AG04450 (cell line): ENCODE measurements at regions not wholly inside any gene's neighbourhood (a gene's known extent, or its start where the extent isn't known, plus 50 kb on each side); places are given as distances from the start of the nearest gene placed in this dataset.

Source experiments
- CTCF ChIA-PET: fragments of 300-600, 350-600 bp; formaldehyde crosslinking; extraction: SDS; loops from one replicate; lab custom pipeline; 2022; ENCODE audit warnings: antibody characterized with exemption, inconsistent platforms; lab: Charles Lee
- POLR2A ChIA-PET: fragments of 350-600 bp; formaldehyde crosslinking; extraction: SDS; loops from one replicate; lab custom pipeline; 2021; ENCODE audit warnings: antibody characterized with exemption, inconsistent platforms; lab: Yijun Ruan, JAX
- DNase-seq: peaks from one replicate; pipeline ENCODE4 v3.0.0-alpha.2; 2011; ENCODE audit warnings: low read depth, low spot score
- H3K27ac ChIP-seq: one replicate; pipeline ENCODE4 v1.5.1; 2012; ENCODE audit warnings: low read depth, low read length, control low read depth
- H3K27me3 ChIP-seq: one replicate; pipeline ENCODE4 v1.6.0; 2012; ENCODE audit warnings: low read length; ENCODE audit not compliant: control insufficient read depth, insufficient read depth
- H3K4me3 ChIP-seq: 2 replicates; pipeline ENCODE4 v1.5.1; 2011; ENCODE audit warnings: mild to moderate bottlenecking, low read depth, low read length, control low read depth
- H3K9me3 ChIP-seq: 2 replicates; pipeline ENCODE4 v1.5.1; 2012; ENCODE audit warnings: low read length; ENCODE audit not compliant: control insufficient read depth, insufficient read depth
- TF ChIP-seq, protein P1 (sequence below): IDR thresholded peaks from 2 replicates; pipeline ENCODE4 v1.5.1; 2011; ENCODE audit warnings: low read depth, low read length, control low read depth, inconsistent platforms

DNA sequence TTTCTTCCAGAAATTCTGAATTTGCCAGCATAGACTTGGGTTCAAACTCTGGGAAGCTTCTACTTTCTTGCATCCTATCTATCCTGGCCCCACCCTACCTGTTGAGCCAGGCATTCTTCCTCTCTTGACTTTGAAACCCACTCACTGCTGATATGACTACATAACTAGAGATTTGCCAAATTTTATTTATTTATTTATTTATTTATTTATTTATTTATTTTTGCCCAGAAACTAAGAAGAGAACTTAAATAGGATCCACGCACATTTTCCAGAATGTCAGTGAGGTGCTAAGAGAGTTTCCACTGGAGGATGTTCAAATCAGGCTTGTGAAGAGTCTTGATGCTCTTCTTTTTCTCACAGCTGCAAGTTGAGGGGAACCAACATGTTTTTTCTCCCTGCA lies 487.8 kb upstream of the PODXL start:
- TF ChIP-seq, protein P1, sequence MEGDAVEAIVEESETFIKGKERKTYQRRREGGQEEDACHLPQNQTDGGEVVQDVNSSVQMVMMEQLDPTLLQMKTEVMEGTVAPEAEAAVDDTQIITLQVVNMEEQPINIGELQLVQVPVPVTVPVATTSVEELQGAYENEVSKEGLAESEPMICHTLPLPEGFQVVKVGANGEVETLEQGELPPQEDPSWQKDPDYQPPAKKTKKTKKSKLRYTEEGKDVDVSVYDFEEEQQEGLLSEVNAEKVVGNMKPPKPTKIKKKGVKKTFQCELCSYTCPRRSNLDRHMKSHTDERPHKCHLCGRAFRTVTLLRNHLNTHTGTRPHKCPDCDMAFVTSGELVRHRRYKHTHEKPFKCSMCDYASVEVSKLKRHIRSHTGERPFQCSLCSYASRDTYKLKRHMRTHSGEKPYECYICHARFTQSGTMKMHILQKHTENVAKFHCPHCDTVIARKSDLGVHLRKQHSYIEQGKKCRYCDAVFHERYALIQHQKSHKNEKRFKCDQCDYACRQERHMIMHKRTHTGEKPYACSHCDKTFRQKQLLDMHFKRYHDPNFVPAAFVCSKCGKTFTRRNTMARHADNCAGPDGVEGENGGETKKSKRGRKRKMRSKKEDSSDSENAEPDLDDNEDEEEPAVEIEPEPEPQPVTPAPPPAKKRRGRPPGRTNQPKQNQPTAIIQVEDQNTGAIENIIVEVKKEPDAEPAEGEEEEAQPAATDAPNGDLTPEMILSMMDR, result no peak
- POLR2A ChIA-PET, result no interaction called here
- no peaks in the 10 kb centered on the region for H3K9me3 ChIP-seq
- DNase-seq, result no peak
- CTCF ChIA-PET, result interaction anchor here (0.9 kb wide), 1 partner anchor 274 kb away, joined by 3 read pairs; no protein-coding TSS in a partner anchor
- H3K27me3 ChIP-seq, result peaks cover 2% of the 10 kb centered on the region
- H3K27ac ChIP-seq, result no peak overlapping the region
- H3K4me3 ChIP-seq, result no peak overlapping the region

DNA sequence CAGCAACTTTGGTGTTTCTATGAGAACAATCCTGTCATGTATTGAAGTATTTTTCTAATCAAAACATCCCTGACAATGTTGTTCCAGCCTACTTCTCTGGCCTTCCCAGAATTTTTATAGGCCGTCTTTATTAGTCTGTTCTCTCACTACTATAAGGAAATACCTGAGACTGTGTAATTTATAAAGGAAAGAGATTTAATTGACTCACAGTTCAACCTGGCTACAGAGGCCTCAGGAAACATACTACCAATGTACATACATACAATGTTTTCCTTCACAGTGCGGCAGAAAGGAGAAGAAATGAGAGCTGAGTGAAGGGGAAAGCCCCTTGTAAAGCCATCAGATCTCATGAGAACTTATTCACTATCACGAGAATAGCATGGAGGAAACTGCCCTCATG lies 484.7 kb upstream of the PODXL start:
- no peaks in the 10 kb centered on the region for H3K9me3 ChIP-seq
- no peak for DNase-seq
- POLR2A ChIA-PET, result no interaction called here
- TF ChIP-seq, protein P1, result no peak
- CTCF ChIA-PET, result no interaction called here
- H3K27ac ChIP-seq, result no peak overlapping the region
- no peak overlapping the region for H3K4me3 ChIP-seq
- H3K27me3 ChIP-seq, result no peaks in the 10 kb centered on the region

- no peak overlapping the region for H3K27ac ChIP-seq
- TF ChIP-seq, protein P1, result no peak
- ChIA-PET CTCF (no interaction called here), POLR2A (no interaction called here)
- H3K4me3 ChIP-seq, result no peak overlapping the region
- H3K9me3 ChIP-seq, result no peaks in the 10 kb centered on the region
- H3K27me3 ChIP-seq, result no peaks in the 10 kb centered on the region
- DNase-seq, result no peak
Measured at GRCh38 chr7:132035517-132036362, 479.3 kb upstream of the PODXL start.

GRCh38 chr7:132034748-132035416 lies 478.5 kb upstream of the PODXL start:
- DNase-seq, result no peak
- POLR2A ChIA-PET, result no interaction called here
- TF ChIP-seq, protein P1, result no peak
- CTCF ChIA-PET, result no interaction called here
- Histone ChIP-seq H3K27ac (no peak overlapping the region), H3K4me3 (no peak overlapping the region), H3K9me3 (no peaks in the 10 kb centered on the region), H3K27me3 (no peaks in the 10 kb centered on the region)

- Histone ChIP-seq H3K4me3 (no peak overlapping the region), H3K27me3 (no peaks in the 10 kb centered on the region), H3K27ac (no peak overlapping the region), H3K9me3 (no peaks in the 10 kb centered on the region)
- POLR2A ChIA-PET, result no interaction called here
- TF ChIP-seq, protein P1, result no peak
- CTCF ChIA-PET, result no interaction called here
- DNase-seq, result no peak
Measured at GRCh38 chr7:132030883-132031282, 474.5 kb upstream of the PODXL start.
